HG03039 (cell line): ENCODE measurements at regions not wholly inside any gene's neighbourhood (a gene's known extent, or its start where the extent isn't known, plus 50 kb on each side); places are given as distances from the start of the nearest gene placed in this dataset.

Source experiments
- ATAC-seq: cut with Tn5 transposase; IDR thresholded peaks from one replicate; pipeline ENCODE4 v1.9.1; 2021; ENCODE audit warnings: mild to moderate bottlenecking, moderate library complexity; ENCODE audit not compliant: unreplicated experiment

GRCh38 chr5:111914966-111915636 is 158.1 kb upstream of the NREP start:
- ATAC-seq, result no peak

- no peak for ATAC-seq
Observed at GRCh38 chr5:111902436-111902835, 145.4 kb upstream of the NREP start.

GRCh38 chr5:111901296-111901695 is 144.3 kb upstream of the NREP start:
- no peak for ATAC-seq

GRCh38 chr5:111892949-111893348 is 136.0 kb upstream of the NREP start:
- ATAC-seq, result no peak

GRCh38 chr5:111887706-111888105 is 130.7 kb upstream of the NREP start:
- no peak for ATAC-seq

GRCh38 chr5:111869681-111870080 is 112.7 kb upstream of the NREP start:
- ATAC-seq, result no peak

GRCh38 chr5:111865356-111865755 is 108.4 kb upstream of the NREP start:
- no peak for ATAC-seq

GRCh38 chr5:111863801-111864200 is 106.8 kb upstream of the NREP start:
- no peak for ATAC-seq

- no peak for ATAC-seq
Observed at GRCh38 chr5:111859533-111860270, 102.7 kb upstream of the NREP start.

GRCh38 chr5:111859031-111859430 is 102.0 kb upstream of the NREP start:
- no peak for ATAC-seq

GRCh38 chr5:111857623-111858022 is 100.6 kb upstream of the NREP start:
- no peak for ATAC-seq

GRCh38 chr5:111856876-111857466 is 100.0 kb upstream of the NREP start:
- no peak for ATAC-seq

- no peak for ATAC-seq
Observed at GRCh38 chr5:111855356-111855755, 98.4 kb upstream of the NREP start.

- ATAC-seq, result no peak
Observed at GRCh38 chr5:111854186-111854585, 97.2 kb upstream of the NREP start.

- no peak for ATAC-seq
Observed at GRCh38 chr5:111853748-111854147, 96.8 kb upstream of the NREP start.

GRCh38 chr5:111851631-111852548 is 94.9 kb upstream of the NREP start:
- no peak for ATAC-seq

GRCh38 chr5:111848476-111848875 is 91.5 kb upstream of the NREP start:
- no peak for ATAC-seq

- no peak for ATAC-seq
Observed at GRCh38 chr5:111847052-111847925, 90.3 kb upstream of the NREP start.

GRCh38 chr5:111840036-111840674 is 83.2 kb upstream of the NREP start:
- no peak for ATAC-seq

GRCh38 chr5:111839438-111839837 is 82.4 kb upstream of the NREP start:
- ATAC-seq, result no peak
